ENCODE measurements at regions not wholly inside any gene's neighbourhood (a gene's known extent, or its start where the extent isn't known, plus 50 kb on each side); places are given as distances from the start of the nearest gene placed in this dataset.

- DNase-seq (no peak), ATAC-seq (ENCODE audit: insufficient read depth, low FRiP score) (no peak)
- Histone ChIP-seq H3K9ac (ENCODE audit: insufficient read depth in 1 of 2, low read length in 2 of 2) (no peak overlapping the region), H3K9me3 (ENCODE audit: control insufficient read depth in 4 of 4, insufficient read depth in 3 of 4, low read length in 3 of 4) (no peaks in the 10 kb centered on the region), H3K27me3 (ENCODE audit: control insufficient read depth in 3 of 3, insufficient read depth in 3 of 3, low read length in 2 of 3) (no peaks in the 10 kb centered on the region), H3K4me1 (ENCODE audit: control insufficient read depth in 5 of 5, insufficient read depth in 5 of 5, low read length in 5 of 5) (peaks cover 0 to 17% (median 7%) of the 10 kb centered on the region in 5 donors), H3K27ac (ENCODE audit: low read depth in 1 of 2, low read length in 1 of 2) (no peak overlapping the region), H3K4me3 (no peak overlapping the region), H3K36me3 (ENCODE audit: control insufficient read depth in 4 of 4, insufficient read depth in 4 of 4, low read length in 4 of 4) (no peaks in the 10 kb centered on the region)
- no peak for TF ChIP-seq CTCF (IDR thresholded peaks at IDR 0.05; ENCODE audit: control extremely low read depth, extremely low read depth)
- 67 to 94% methylated on average over 1 of the region's 1 CpG for WGBS, 2 donors
Measured at GRCh38 chr1:81571946-81572345, 228.8 kb upstream of the ADGRL2 start.

GRCh38 chr1:81569761-81570160, 231.0 kb upstream of the ADGRL2 start:
- Histone ChIP-seq H3K27me3 (ENCODE audit: control insufficient read depth in 3 of 3, insufficient read depth in 3 of 3, low read length in 2 of 3) (no peaks in the 10 kb centered on the region), H3K36me3 (ENCODE audit: control insufficient read depth in 4 of 4, insufficient read depth in 4 of 4, low read length in 4 of 4) (no peaks in the 10 kb centered on the region), H3K4me3 (no peak overlapping the region), H3K27ac (ENCODE audit: low read depth in 1 of 2, low read length in 1 of 2) (no peak overlapping the region), H3K9ac (ENCODE audit: insufficient read depth in 1 of 2, low read length in 2 of 2) (no peak overlapping the region), H3K4me1 (ENCODE audit: control insufficient read depth in 5 of 5, insufficient read depth in 5 of 5, low read length in 5 of 5) (peaks cover 0 to 16% (median 7%) of the 10 kb centered on the region in 5 donors), H3K9me3 (ENCODE audit: control insufficient read depth in 4 of 4, insufficient read depth in 3 of 4, low read length in 3 of 4) (no peaks in the 10 kb centered on the region)
- DNase-seq (no peak), ATAC-seq (ENCODE audit: insufficient read depth, low FRiP score) (no peak)
- no peak for TF ChIP-seq CTCF (IDR thresholded peaks at IDR 0.05; ENCODE audit: control extremely low read depth, extremely low read depth)
- WGBS, 2 donors: 67 to 83% methylated on average over 1 of the region's 1 CpG

GRCh38 chr1:81563632-81564031, 237.1 kb upstream of the ADGRL2 start:
- Histone ChIP-seq H3K27me3 (ENCODE audit: control insufficient read depth in 3 of 3, insufficient read depth in 3 of 3, low read length in 2 of 3) (no peaks in the 10 kb centered on the region), H3K4me1 (ENCODE audit: control insufficient read depth in 5 of 5, insufficient read depth in 5 of 5, low read length in 5 of 5) (peaks cover 0 to 6% (median 0%) of the 10 kb centered on the region in 5 donors), H3K9me3 (ENCODE audit: control insufficient read depth in 4 of 4, insufficient read depth in 3 of 4, low read length in 3 of 4) (no peaks in the 10 kb centered on the region), H3K27ac (ENCODE audit: low read depth in 1 of 2, low read length in 1 of 2) (no peak overlapping the region), H3K4me3 (no peak overlapping the region), H3K9ac (ENCODE audit: insufficient read depth in 1 of 2, low read length in 2 of 2) (no peak overlapping the region), H3K36me3 (ENCODE audit: control insufficient read depth in 4 of 4, insufficient read depth in 4 of 4, low read length in 4 of 4) (no peaks in the 10 kb centered on the region)
- DNase-seq: no peak
- TF ChIP-seq CTCF (IDR thresholded peaks at IDR 0.05; ENCODE audit: control extremely low read depth, extremely low read depth): no peak
- no peak for ATAC-seq (ENCODE audit: insufficient read depth, low FRiP score)

- TF ChIP-seq CTCF (IDR thresholded peaks at IDR 0.05; ENCODE audit: control extremely low read depth, extremely low read depth): no peak
- no peaks in the 10 kb centered on the region for H3K9me3 ChIP-seq (ENCODE audit: control insufficient read depth in 4 of 4, insufficient read depth in 3 of 4, low read length in 3 of 4)
- no peak overlapping the region for H3K9ac ChIP-seq (ENCODE audit: insufficient read depth in 1 of 2, low read length in 2 of 2)
- no peaks in the 10 kb centered on the region for H3K36me3 ChIP-seq (ENCODE audit: control insufficient read depth in 4 of 4, insufficient read depth in 4 of 4, low read length in 4 of 4)
- no peak overlapping the region for H3K27ac ChIP-seq (ENCODE audit: low read depth in 1 of 2, low read length in 1 of 2)
- H3K4me3 ChIP-seq: no peak overlapping the region
- H3K27me3 ChIP-seq (ENCODE audit: control insufficient read depth in 3 of 3, insufficient read depth in 3 of 3, low read length in 2 of 3): no peaks in the 10 kb centered on the region
- no peak for DNase-seq
- WGBS, 2 donors: 72 to 73% methylated on average over 3 of the region's 3 CpGs
- H3K4me1 ChIP-seq (ENCODE audit: control insufficient read depth in 5 of 5, insufficient read depth in 5 of 5, low read length in 5 of 5): peaks cover 0 to 6% (median 0%) of the 10 kb centered on the region in 5 donors
- no peak for ATAC-seq (ENCODE audit: insufficient read depth, low FRiP score)
Measured at GRCh38 chr1:81562934-81563333, 237.8 kb upstream of the ADGRL2 start.

Data from lung (tissue), 11 donors.